H9 (cell line): ENCODE measurements at regions not wholly inside any gene's neighbourhood (a gene's known extent, or its start where the extent isn't known, plus 50 kb on each side); places are given as distances from the start of the nearest gene placed in this dataset.

Experiments used
- DNase-seq: peaks from one replicate; pipeline ENCODE4 v3.0.0-alpha.2; 2017
- H2AFZ ChIP-seq: one replicate; pipeline ENCODE4 v1.6.1; 2013; ENCODE audit warnings: mild to moderate bottlenecking, low read length, control low read depth, moderate library complexity
- H2AK5ac ChIP-seq: 2 replicates; pipeline ENCODE4 v1.6.1; 2013; ENCODE audit warnings: low read length, control low read depth, mixed read lengths; ENCODE audit not compliant: insufficient read length
- H2BK120ac ChIP-seq: one replicate; pipeline ENCODE4 v1.6.1; 2013; ENCODE audit warnings: low read depth, mild to moderate bottlenecking, low read length, control low read depth, inconsistent platforms; ENCODE audit not compliant: poor library complexity, severe bottlenecking
- H2BK12ac ChIP-seq: 2 replicates; pipeline ENCODE4 v1.6.1; 2013; ENCODE audit warnings: low read length, control low read depth, mixed read lengths, low read depth; ENCODE audit not compliant: insufficient read length
- H2BK15ac ChIP-seq: 2 replicates; pipeline ENCODE4 v1.6.1; 2013; ENCODE audit warnings: low read depth, low read length, control low read depth
- H2BK20ac ChIP-seq: one replicate; pipeline ENCODE4 v1.6.1; 2013; ENCODE audit warnings: low read depth, mild to moderate bottlenecking, low read length, control low read depth, inconsistent platforms; ENCODE audit not compliant: poor library complexity, severe bottlenecking
- H2BK5ac ChIP-seq: 2 replicates; pipeline ENCODE4 v1.6.1; 2013; ENCODE audit warnings: low read length, control low read depth, mixed read lengths; ENCODE audit not compliant: insufficient read length
- H3K14ac ChIP-seq: 2 replicates; pipeline ENCODE4 v1.6.1; 2013; ENCODE audit warnings: low read length, control low read depth; ENCODE audit not compliant: insufficient read depth
- H3K18ac ChIP-seq: 2 replicates; pipeline ENCODE4 v1.6.1; 2013; ENCODE audit warnings: low read depth, mild to moderate bottlenecking, mixed read lengths, low read length, control low read depth; ENCODE audit not compliant: insufficient read length
- H3K23ac ChIP-seq: 2 replicates; pipeline ENCODE4 v1.6.1; 2013; ENCODE audit warnings: low read length, control low read depth, mixed read lengths, low read depth; ENCODE audit not compliant: insufficient read length
- H3K23me2 ChIP-seq: 2 replicates; pipeline ENCODE4 v1.6.1; 2013; ENCODE audit warnings: low read depth, mild to moderate bottlenecking, mixed read lengths, low read length, control low read depth; ENCODE audit not compliant: insufficient read length, poor library complexity, severe bottlenecking
- H3K27ac ChIP-seq: 2 replicates; pipeline ENCODE4 v1.5.1; 2013; ENCODE audit warnings: low read length, control low read depth, mixed read lengths, low read depth; ENCODE audit not compliant: insufficient read length
- H3K27me3 ChIP-seq: 2 replicates; pipeline ENCODE4 v1.6.1; 2013; ENCODE audit warnings: low read length, control low read depth, inconsistent platforms; ENCODE audit not compliant: insufficient read depth
- H3K4ac ChIP-seq: 2 replicates; pipeline ENCODE4 v1.6.1; 2013; ENCODE audit warnings: low read depth, mild to moderate bottlenecking, control low read depth, inconsistent platforms, low read length, moderate library complexity
- H3K4me1 ChIP-seq: 2 replicates; pipeline ENCODE4 v1.6.1; 2013; ENCODE audit warnings: low read length, control low read depth, inconsistent platforms; ENCODE audit not compliant: insufficient read depth
- H3K4me2 ChIP-seq: 2 replicates; pipeline ENCODE4 v1.6.1; 2013; ENCODE audit warnings: low read length, control low read depth, mixed read lengths; ENCODE audit not compliant: insufficient read length, insufficient read depth
- H3K56ac ChIP-seq: 2 replicates; pipeline ENCODE4 v1.6.1; 2013; ENCODE audit warnings: low read depth, mild to moderate bottlenecking, mixed read lengths, low read length, control low read depth; ENCODE audit not compliant: insufficient read length
- H3K79me1 ChIP-seq: 2 replicates; pipeline ENCODE4 v1.6.1; 2013; ENCODE audit warnings: low read depth, mild to moderate bottlenecking, moderate library complexity, low read length, control low read depth, inconsistent platforms; ENCODE audit not compliant: insufficient read depth, poor library complexity, severe bottlenecking
- H3K79me2 ChIP-seq: 2 replicates; pipeline ENCODE4 v1.6.1; 2013; ENCODE audit warnings: low read length, control low read depth, inconsistent platforms; ENCODE audit not compliant: insufficient read depth
- H3K9ac ChIP-seq: 2 replicates; pipeline ENCODE4 v1.6.1; 2013; ENCODE audit warnings: low read length, control low read depth, mixed read lengths; ENCODE audit not compliant: insufficient read length; ENCODE audit errors: extremely low read depth
- H3K9me3 ChIP-seq: one replicate; pipeline ENCODE4 v1.6.1; 2013; ENCODE audit warnings: low read depth, low read length, inconsistent platforms; ENCODE audit not compliant: control insufficient read depth
- H3T11ph ChIP-seq: one replicate; pipeline ENCODE4 v1.6.1; 2013; ENCODE audit warnings: mild to moderate bottlenecking, low read length, control low read depth, inconsistent platforms
- H4K20me1 ChIP-seq: one replicate; pipeline ENCODE4 v1.6.1; 2013; ENCODE audit not compliant: control insufficient read depth, insufficient read length, insufficient read depth
- H4K5ac ChIP-seq: 2 replicates; pipeline ENCODE4 v1.6.1; 2013; ENCODE audit warnings: low read depth, mild to moderate bottlenecking, mixed read lengths, low read length, control low read depth; ENCODE audit not compliant: insufficient read length
- H4K8ac ChIP-seq: replicated peaks from 2 replicates; pipeline ENCODE4 v1.6.1; 2013; ENCODE audit warnings: low read length, control low read depth, mixed read lengths, low read depth; ENCODE audit not compliant: insufficient read length
- H4K91ac ChIP-seq: 2 replicates; pipeline ENCODE4 v1.6.1; 2013; ENCODE audit warnings: low read depth, mild to moderate bottlenecking, moderate library complexity, mixed read lengths, low read length, control low read depth; ENCODE audit not compliant: insufficient read length
- H3K27ac Mint-ChIP-seq, 3 experiments: 2 replicates in 2 of 3; 3 replicates in 1 of 3; pipeline ENCODE4 v1.8.0; 2020 to 2021; ENCODE audit warnings: mixed read lengths in 3 of 3, mild to moderate bottlenecking in 1 of 3, moderate library complexity in 1 of 3
- H3K27me3 Mint-ChIP-seq: 2 replicates; pipeline ENCODE4 v1.8.0; 2021; ENCODE audit warnings: low read depth, mild to moderate bottlenecking, moderate library complexity, mixed read lengths
- H3K36me3 Mint-ChIP-seq, 3 experiments: 2 replicates in 2 of 3; 3 replicates in 1 of 3; pipeline ENCODE4 v1.8.0; 2020 to 2021; ENCODE audit warnings: low read depth in 3 of 3, mixed read lengths in 3 of 3; ENCODE audit not compliant: insufficient read depth in 1 of 3
- H3K4me1 Mint-ChIP-seq, 2 experiments: 2 replicates each; pipeline ENCODE4 v1.8.0; 2020; ENCODE audit warnings: mixed read lengths in 2 of 2
- H3K4me3 Mint-ChIP-seq, 2 experiments: 2 replicates in 1 of 2; 3 replicates in 1 of 2; pipeline ENCODE4 v1.8.0; 2020 to 2021; ENCODE audit warnings: mild to moderate bottlenecking in 2 of 2, mixed read lengths in 2 of 2, moderate library complexity in 1 of 2
- H3K9me3 Mint-ChIP-seq, 2 experiments: 2 replicates in 1 of 2; 3 replicates in 1 of 2; pipeline ENCODE4 v1.8.0; 2020; ENCODE audit warnings: mild to moderate bottlenecking in 2 of 2, mixed read lengths in 2 of 2, moderate library complexity in 1 of 2
- CTCF ChIP-seq: fragments of 200-600 bp; sonication (generic); conservative IDR thresholded peaks from 3 replicates; pipeline ENCODE4 v1.8.0; 2021; ENCODE audit warnings: antibody characterized with exemption, mild to moderate bottlenecking
- WGBS: extraction: QIAGEN DNeasy Blood & Tissue Kit; methylation state at CpG from one replicate; pipeline ENCODE4 v1.1.7; 2013; ENCODE audit warnings: missing lambda C conversion rate, low lambda C conversion rate, mixed read lengths; ENCODE audit not compliant: insufficient read length; ENCODE audit errors: extremely low coverage; 5-methylcytosine and 5-hydroxymethylcytosine counted together

GRCh38 chr12:58321414-58321813 is 380.0 kb downstream of the ATP23 start:
- H3K27ac ChIP-seq = no peak overlapping the region
- no peak overlapping the region for H3K4me2 ChIP-seq
- H2AFZ ChIP-seq = no peak overlapping the region
- H3K27me3 ChIP-seq = no peaks in the 10 kb centered on the region
- no peaks in the 10 kb centered on the region for H3K9me3 ChIP-seq
- no peak for TF ChIP-seq CTCF
- Mint-ChIP-seq H3K9me3 (peaks cover 15 to 16% of the 10 kb centered on the region in 2 experiments), H3K27ac (no peak overlapping the region), H3K27me3 (no peaks in the 10 kb centered on the region), H3K36me3 (peaks cover 3 to 17% (median 15%) of the 10 kb centered on the region in 3 experiments), H3K4me3 (no peak overlapping the region), H3K4me1 (no peaks in the 10 kb centered on the region)
- no peak overlapping the region for H2BK12ac ChIP-seq
- no peak overlapping the region for H4K8ac ChIP-seq
- H2BK5ac ChIP-seq = no peak overlapping the region
- no peak overlapping the region for H4K91ac ChIP-seq
- no peak for DNase-seq
- no peak overlapping the region for H4K5ac ChIP-seq
- no peak overlapping the region for H3K23ac ChIP-seq
- no peak overlapping the region for H2AK5ac ChIP-seq
- H3K23me2 ChIP-seq = no peaks in the 10 kb centered on the region
- no peak overlapping the region for H3K4ac ChIP-seq
- H4K20me1 ChIP-seq = no peaks in the 10 kb centered on the region
- no peak overlapping the region for H2BK120ac ChIP-seq
- no peaks in the 10 kb centered on the region for H3K4me1 ChIP-seq
- no peak overlapping the region for H2BK20ac ChIP-seq
- H3T11ph ChIP-seq = no peak overlapping the region
- no peak overlapping the region for H3K14ac ChIP-seq
- no peak overlapping the region for H3K18ac ChIP-seq
- H3K79me1 ChIP-seq = no peaks in the 10 kb centered on the region
- no peaks in the 10 kb centered on the region for H3K79me2 ChIP-seq
- no peak overlapping the region for H3K9ac ChIP-seq
- no peak overlapping the region for H3K56ac ChIP-seq
- no peak overlapping the region for H2BK15ac ChIP-seq
- WGBS = no CpG with 5 or more reads among the region's 3 CpGs
